ENCODE measurements at regions not wholly inside any gene's neighbourhood (a gene's known extent, or its start where the extent isn't known, plus 50 kb on each side); places are given as distances from the start of the nearest gene placed in this dataset.

DNA sequence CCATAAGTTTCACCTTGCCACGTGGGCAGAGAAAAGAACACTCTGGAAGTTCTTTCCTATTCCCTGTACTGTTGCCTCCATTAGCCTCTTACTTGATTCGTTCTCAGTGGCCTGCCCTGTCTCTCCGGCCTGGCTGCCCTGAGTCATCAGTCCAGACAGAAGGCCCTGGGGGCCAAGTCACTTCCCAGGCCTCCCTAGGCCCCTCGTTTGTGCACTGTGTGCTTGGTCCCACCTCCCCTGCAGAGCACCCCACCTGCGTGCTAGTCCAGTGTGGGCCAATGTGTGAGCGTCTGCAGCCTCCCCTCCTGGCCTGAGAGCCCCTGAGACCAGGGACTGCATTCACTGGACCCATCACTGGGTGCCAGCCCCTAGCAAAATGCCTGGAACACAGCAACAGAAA, 191.2 kb upstream of the RREB1 start:
- TF ChIP-seq POLR2A (IDR thresholded peaks at IDR 0.05): no peak
- no peak for TF ChIP-seq CTCF (IDR thresholded peaks at IDR 0.05)
- TF ChIP-seq EP300 (IDR thresholded peaks at IDR 0.05): no peak
- no peak for TF ChIP-seq POLR2AphosphoS5 (IDR thresholded peaks at IDR 0.05)
